NCI-H1048 (cell line): ENCODE measurements at regions not wholly inside any gene's neighbourhood (a gene's known extent, or its start where the extent isn't known, plus 50 kb on each side); places are given as distances from the start of the nearest gene placed in this dataset.
"Not testable (repeated sequence)": the region's sequence is repeated elsewhere in the genome, so short reads cannot be mapped to it uniquely, and the experiment has no call there.

Experiments
- DNase-seq: peaks from one replicate; lab custom pipeline; 2025; lab: John Stamatoyannopoulos, UW

- no peak for DNase-seq
These were observed 967.1 kb upstream of the ROBO1 start for GRCh38 chr3:80734920-80735319.

- no peak for DNase-seq
These were observed 966.7 kb upstream of the ROBO1 start for GRCh38 chr3:80734483-80734882.

- no peak for DNase-seq
These were observed 965.9 kb upstream of the ROBO1 start for GRCh38 chr3:80733522-80734176.

GRCh38 chr3:80727561-80727960, 959.8 kb upstream of the ROBO1 start:
- DNase-seq = not testable (repeated sequence)

GRCh38 chr3:80709597-80710322, 942.0 kb upstream of the ROBO1 start:
- DNase-seq = not testable (repeated sequence)

GRCh38 chr3:80705290-80705689, 937.5 kb upstream of the ROBO1 start:
- DNase-seq = no peak

GRCh38 chr3:80701349-80701748, 933.6 kb upstream of the ROBO1 start:
- no peak for DNase-seq

- DNase-seq = no peak
These were observed 929.5 kb upstream of the ROBO1 start for GRCh38 chr3:80697291-80697690.

GRCh38 chr3:80696280-80696679, 928.5 kb upstream of the ROBO1 start:
- DNase-seq = peak; percentile 65

GRCh38 chr3:80688814-80689213, 921.0 kb upstream of the ROBO1 start:
- no peak for DNase-seq

GRCh38 chr3:80682951-80683350, 915.2 kb upstream of the ROBO1 start:
- DNase-seq = no peak

- DNase-seq = no peak
These were observed 914.4 kb upstream of the ROBO1 start for GRCh38 chr3:80682235-80682634.

- no peak for DNase-seq
These were observed 910.0 kb upstream of the ROBO1 start for GRCh38 chr3:80677796-80678195.

- no peak for DNase-seq
These were observed 909.1 kb upstream of the ROBO1 start for GRCh38 chr3:80676866-80677265.

- no peak for DNase-seq
These were observed 908.5 kb upstream of the ROBO1 start for GRCh38 chr3:80676261-80676660.

GRCh38 chr3:80675790-80676189, 908.0 kb upstream of the ROBO1 start:
- DNase-seq = no peak

- DNase-seq = no peak
These were observed 900.9 kb upstream of the ROBO1 start for GRCh38 chr3:80668600-80669294.

- no peak for DNase-seq
These were observed 900.3 kb upstream of the ROBO1 start for GRCh38 chr3:80668100-80668499.

- DNase-seq = no peak
These were observed 895.6 kb upstream of the ROBO1 start for GRCh38 chr3:80663426-80663825.

- DNase-seq = no peak
These were observed 887.4 kb upstream of the ROBO1 start for GRCh38 chr3:80655216-80655615.

GRCh38 chr3:80649170-80649569, 881.4 kb upstream of the ROBO1 start:
- DNase-seq = no peak

- DNase-seq = no peak
These were observed 875.6 kb upstream of the ROBO1 start for GRCh38 chr3:80643421-80643820.
